Mucosa of gallbladder (tissue), 1 donor: ENCODE measurements at regions not wholly inside any gene's neighbourhood (a gene's known extent, or its start where the extent isn't known, plus 50 kb on each side); places are given as distances from the start of the nearest gene placed in this dataset.

Experiments used
- DNase-seq: peaks from one replicate; pipeline ENCODE4 v3.0.0-alpha.2; 2020; ENCODE audit warnings: low spot score
- donor health status: DM: no; HTN: no; CAD: no.

DNA sequence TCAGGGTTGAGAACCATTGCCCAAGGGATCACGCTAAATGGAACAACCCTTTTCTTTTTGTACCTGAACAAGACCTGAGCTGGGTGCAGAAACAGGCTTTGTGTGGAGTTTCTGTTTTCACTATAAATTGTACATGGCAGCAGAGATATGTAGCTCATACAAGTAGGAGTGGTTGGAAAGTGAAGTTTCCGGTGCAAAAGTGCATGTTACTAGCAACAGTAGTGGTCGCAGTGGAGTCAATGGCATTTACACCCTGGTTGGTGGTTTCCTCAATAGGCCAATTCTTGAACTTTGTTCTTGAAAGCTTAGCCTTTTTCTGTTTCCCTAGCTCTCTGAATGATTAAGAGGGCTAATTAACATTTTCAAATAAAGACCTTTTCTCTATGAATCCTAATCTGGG is 170.7 kb downstream of the NEBL start:
- no peak for DNase-seq

DNA sequence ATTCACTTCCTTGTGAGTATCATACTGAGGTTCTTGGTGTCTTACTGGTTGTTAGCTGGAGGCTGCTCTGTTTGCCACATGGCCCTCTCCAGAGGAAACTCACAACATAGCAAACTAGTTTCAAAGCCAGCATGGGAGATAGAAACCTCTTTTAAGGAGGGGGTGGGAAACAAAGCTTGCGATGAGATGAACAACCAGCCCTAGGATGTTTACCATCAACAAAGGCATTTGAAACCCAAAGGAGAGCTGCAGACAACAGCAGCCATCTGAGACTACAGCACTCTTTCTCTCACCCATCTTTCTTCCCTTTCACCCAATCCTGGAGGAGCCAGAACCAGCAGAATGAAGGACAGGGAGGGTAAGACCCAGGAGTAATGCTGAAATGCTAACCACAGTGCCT is 182.1 kb downstream of the NEBL start:
- DNase-seq: no peak

DNA sequence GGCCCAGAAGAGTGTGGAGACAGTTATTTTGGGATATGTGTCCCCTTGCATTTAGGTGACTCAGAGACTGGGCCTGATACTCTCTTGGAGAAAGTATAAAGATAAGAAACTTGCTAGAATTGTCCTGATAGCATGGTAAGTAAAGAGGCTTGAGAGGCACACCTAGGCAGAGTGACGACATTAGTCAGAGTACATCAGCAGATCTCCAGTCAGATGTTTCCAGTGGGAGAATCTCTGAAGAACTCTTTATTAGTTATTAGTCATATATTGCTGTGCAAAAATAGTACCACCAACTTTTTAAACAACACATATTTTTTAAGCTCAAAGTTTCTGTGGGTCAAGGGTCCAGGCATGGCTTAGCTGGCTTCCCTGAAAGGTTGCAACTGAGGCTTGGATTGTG is 182.6 kb downstream of the NEBL start:
- no peak for DNase-seq

DNA sequence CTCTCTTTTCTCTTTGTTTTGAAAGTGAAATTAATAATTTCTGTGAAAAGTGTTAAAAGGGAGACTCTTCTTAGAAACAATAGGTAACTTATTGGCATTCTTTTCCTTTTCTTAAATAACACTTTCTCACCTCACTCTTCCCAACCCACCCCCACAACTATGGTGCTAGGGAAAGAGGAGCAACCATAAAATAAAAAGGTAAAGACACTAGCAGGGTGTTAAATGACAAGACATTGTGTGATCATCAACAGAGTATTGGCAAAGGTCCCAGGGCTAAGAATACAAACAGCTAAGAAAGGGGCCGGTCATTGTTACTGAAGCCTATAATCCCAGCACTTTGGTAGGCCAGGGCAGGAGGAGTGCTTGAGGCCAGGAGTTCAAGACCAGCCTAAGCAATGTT is 183.7 kb downstream of the NEBL start:
- no peak for DNase-seq

DNA sequence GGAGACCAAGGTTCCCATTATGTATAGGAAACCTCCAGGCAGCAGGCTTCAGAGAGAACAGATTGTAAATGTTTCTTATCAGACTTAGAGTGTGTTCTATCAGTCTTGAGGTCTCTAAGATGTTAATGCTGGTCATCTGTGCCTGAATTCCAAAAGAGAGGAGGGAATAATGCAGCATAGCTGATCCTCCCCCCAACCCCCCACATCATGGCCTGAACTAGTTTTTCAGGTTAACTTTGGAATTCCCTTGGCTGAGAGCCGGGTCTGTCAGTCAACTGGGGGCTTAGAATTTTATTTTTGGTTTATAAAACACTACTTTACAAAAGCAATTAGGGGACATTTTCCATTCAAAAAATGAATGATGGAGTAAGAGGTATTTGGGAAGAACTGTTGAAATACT is 184.3 kb downstream of the NEBL start:
- DNase-seq: no peak

DNA sequence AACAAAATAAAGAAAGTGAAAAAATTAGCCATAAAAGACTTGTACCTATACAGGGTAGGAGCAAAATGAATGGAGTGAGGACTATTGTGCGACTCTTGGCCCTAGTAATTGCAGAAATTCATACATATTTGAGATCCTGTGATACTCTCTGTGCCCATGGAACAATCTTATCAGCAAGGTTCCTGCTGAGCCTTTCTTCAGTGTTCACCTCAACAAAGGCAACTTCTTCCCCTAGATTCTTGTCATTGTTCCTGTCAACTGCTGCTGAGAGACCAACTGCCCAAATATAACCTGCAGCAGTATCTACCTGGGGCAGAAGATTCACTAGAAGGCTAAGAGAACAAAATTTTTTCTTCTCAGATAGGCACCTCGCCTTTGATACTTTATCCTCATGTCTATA is 187.4 kb downstream of the NEBL start:
- no peak for DNase-seq

DNA sequence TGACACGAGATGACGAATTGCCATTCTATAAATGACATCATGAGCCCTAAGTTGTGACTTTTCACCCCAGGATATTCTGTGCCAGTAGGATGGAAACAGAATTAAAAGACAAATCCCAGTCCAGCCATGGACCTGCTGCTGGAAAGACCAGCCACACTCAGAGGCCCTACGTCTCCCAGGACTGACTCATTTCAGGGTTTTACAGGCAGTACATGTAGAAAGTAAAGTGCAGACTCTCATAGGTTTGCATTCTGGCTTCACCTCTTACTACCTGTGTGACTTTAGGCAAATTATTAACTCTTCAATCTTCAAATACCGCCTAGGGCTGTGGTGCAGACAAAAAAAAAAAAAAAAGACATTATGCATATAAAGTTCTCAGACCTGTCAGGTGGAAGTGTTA is 188.8 kb downstream of the NEBL start:
- no peak for DNase-seq

DNA sequence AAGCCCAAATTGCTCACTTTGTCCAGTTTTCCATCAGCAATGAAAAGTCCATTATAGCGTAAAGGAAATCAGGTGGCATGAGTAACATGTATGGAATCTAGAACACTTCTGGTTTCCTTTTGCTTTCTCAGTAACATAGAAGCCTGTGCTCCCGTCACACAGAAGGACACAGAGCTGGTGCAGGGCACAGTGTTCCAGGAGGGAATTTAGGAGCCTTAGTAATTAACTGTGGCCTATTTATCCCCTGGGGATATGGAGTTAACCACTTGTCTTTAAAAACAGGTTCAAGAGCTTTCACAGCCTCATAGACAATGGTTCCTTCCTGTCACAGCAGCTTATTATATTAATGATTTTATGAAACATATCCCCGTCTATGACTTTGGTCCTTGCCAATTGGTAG is 189.9 kb downstream of the NEBL start:
- no peak for DNase-seq

DNA sequence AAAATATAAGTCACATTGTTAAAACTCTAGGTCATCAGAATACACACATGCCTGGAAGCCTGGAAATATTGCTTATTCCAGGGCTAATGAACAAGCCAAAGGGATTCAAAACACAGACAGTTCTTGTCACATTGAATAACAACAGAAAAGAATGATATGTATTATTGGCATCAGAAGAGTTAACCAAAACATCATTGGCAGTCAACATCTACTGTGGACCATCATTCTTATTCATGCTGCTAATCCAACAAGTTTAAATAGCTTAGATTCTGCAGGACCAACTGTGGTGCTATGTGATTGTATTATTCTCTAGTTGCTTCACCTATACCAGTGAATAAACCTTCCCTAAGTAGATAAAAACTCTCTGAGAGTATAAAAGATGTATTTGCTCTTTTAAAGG is 198.3 kb downstream of the NEBL start:
- DNase-seq: no peak

DNA sequence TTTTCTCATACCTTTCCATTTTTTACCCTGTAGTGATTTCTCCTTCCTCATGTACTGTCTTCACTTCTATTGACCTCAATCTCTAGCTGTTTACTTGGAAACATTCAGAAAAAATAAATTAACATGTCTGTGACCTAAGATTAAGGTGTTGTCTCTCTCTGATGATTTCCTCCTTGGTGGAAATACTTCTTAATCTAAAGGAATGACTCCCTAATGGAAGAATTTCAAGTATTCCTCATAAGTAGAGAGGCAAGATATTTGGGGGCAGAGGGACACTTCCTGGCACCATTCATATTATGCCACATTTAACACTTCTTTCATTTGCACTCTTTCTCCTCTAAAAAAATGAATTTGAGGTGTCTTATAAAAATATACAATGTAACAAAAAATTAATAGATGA is 202.8 kb downstream of the NEBL start:
- DNase-seq: no peak

DNA sequence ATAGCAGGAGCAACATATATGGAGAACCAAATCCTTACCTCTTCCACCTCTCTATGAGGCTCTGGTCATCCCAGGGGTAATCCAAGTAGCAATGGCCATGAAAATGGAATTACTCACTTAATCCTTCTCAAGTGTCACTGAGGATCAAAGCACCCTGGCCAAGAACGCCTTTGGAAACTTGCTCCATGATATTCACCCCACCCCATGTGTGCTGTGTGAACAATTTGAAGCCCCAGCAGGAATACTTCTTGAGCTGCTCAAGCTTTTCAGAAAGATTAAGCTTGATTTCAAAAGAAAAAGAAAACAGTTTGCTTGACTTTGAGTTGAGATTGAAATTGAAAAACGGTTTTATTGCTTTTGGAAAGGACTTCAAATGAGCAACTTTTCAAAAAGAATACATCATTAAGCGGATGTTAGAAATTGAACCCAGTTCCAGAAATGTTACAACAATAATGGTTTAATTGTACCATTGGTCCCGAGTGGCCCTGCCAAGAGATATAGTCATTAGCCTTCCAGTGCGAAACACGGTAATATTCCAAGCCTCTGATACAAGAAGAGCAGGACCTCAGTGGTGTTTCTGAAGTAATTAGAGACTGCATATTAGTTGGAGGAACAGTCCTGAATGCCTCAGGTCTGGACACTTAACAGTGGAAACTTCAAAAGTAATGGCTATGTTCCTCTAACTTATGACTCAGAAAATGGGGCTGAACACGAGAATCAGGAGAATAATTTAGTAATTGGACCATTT is 208.1 kb downstream of the NEBL start:
- no peak for DNase-seq

DNA sequence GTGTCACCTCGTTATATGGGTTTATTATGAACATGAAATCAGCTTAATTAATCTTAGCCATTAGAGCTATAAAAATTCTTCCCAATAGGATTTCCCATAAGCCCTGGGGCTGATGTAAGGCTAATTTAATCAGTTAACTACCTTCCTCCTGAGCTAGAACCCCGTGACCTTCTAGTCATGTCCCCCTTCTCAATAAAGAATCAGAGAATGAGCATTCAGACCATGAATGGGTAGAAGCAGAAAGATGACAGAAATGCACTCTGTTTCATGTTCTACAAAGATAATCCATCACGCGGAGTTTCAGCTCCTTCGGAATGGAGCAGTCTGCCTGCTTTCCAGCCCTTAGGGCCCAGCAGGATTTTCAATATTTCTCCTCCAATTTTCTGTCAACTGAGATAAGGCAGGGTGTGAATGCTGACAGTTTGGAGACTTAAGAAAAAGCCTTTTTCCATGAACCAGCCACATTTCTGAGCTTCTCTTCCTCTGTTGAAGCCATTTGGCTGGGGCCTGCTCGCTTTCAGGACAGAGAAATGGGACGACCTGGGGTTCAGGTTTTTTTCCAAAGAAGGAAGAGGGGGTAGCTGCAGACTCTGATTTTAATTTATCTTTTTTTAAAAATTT is 211.0 kb downstream of the NEBL start:
- DNase-seq: no peak

DNA sequence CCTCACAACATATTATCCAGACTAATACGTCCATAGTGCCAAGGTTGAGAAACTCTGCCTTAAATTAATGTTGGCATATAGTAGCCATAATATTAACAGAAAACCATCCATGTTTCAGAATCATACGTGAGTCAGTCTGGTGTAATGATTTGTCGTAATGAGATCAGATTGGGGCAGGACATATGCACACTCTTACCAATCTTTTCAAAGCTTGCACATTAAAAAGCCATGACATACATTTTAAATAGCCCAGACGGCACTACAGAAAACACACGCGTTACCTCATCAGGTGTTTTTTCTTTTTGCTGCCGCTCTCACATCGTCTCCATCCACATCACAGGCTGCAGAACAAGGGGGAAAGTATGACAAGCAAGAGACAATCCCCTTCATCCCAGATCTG is 211.6 kb downstream of the NEBL start:
- DNase-seq: no peak

DNA sequence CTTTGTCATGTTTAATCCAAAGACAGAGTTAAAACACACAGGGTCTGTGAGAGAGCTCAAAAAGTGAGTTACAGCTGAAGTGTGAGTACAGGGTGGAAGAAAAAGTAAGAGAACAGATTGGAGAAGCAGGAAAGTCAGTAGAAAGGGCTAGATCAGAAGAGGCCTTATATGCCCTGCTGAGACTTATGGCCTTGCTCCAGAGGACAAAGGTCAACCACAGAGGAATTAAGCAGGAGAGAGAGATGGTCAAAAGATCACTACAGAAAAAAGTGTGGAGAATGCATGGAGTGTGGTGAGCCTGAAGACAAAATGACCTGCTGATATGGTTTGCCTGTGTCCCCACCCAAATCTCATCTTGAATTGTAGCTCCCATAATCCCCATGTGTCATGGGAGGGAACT is 213.8 kb downstream of the NEBL start:
- DNase-seq: no peak

DNA sequence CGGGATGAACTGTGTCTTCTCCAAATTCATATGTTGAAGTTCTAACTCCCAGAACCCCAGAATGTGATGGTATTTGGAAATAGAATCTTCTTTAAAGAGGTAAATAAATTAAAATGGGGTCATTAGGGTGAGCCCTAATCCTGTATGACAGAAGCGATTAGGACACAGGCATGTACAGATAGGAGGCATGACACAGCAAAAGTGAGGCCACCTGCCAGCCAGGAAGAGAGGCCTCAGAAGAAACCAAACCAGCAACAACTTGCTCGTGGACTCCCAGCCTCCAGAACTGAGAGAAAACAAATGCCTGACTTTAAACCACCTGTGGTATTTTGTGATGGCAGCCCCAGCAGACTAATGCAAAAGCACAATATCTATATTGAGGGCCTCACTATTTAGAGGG is 214.3 kb downstream of the NEBL start:
- DNase-seq: no peak

DNA sequence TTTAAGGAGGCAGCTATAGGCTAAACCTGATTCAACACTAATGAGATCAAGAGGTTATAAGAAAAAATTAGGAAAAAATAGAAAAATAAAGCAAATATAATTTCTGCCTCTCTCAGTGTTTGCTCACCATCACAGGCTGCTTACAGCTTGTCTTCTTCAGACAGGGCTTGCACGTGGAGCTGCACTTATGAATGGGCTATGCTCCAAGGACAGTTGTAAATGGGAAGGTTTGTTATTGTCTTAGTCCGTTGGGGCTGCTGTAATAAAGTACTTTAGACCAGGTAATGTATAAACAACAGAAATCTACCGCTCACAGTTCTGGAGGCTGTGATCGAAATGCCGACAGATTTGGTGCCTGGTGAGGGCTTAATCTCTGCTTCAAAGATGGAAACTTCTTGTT is 219.8 kb downstream of the NEBL start:
- no peak for DNase-seq

DNA sequence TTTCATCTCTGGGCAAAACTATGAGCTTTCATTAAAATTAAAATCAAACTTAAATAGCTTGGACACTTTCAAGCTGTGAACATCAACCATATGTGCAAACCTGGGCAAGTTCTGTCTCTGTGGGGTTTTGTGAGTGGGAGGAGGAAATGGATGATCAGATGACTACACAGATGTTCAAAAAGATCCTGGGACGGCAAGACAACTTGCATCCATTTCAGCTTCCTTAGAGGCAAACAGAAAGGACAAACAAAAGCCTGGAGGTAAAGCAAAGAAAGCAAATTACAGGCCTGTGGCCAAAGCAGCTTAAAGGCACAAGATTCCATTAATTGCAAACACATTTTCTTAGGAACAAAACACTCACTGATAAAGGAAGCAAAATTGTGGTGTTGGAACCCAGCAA is 222.2 kb downstream of the NEBL start:
- DNase-seq: no peak

DNA sequence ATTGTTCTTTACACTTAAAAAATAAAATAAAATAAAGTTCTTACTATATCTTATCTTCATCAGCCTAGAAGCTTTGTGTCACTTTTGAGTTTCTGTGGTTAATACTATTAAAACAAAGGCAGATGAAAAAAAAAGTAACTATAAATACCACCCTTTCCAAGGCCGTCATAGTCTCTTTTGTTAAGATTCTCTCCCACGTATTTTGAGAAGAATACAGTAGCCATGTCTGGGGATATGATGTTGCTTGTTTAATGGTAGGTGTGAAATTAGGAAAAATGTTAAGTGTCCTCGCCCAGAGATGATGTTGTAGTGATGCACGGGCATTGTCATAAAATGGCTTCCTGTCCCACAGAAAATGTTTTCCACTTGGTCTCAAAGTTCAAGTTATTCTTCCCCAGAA is 223.9 kb downstream of the NEBL start:
- no peak for DNase-seq

DNA sequence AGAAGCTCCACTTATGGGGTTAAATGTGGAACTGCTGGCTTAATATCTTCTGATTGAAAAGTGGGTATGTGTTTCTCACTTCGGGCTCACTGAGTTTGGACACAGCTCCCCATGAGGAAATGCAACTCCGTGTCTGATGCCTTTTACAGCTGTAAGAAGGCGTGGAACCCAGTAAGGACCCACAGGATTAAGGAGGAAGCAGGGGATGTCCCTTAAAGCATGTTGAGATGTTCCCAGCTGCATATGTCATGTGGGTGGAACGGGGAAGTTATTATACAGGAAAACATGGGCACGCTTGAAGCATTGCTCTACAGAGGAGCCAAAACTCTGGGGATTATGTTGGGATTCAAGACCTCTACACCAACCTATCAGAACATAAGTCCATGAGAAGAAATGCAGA is 224.4 kb downstream of the NEBL start:
- no peak for DNase-seq

DNA sequence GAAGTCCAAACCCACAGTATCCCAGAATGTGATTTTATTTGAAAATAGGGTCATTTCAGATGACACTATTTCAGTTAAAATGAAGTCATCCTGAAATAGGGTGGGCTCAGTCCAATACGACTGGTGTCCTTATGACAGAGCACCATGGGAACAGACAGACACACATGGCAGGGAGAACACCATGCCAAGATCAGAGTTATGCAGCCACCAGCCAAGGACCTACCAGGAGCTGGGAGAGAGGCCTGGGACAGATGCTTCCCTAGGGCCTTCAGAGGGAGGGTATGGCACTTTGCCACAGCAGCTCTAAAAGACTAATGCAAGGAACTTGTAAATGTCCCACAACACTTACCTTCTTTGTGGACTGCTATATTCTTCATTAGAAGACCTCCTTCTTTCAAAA is 226.5 kb downstream of the NEBL start:
- no peak for DNase-seq

DNA sequence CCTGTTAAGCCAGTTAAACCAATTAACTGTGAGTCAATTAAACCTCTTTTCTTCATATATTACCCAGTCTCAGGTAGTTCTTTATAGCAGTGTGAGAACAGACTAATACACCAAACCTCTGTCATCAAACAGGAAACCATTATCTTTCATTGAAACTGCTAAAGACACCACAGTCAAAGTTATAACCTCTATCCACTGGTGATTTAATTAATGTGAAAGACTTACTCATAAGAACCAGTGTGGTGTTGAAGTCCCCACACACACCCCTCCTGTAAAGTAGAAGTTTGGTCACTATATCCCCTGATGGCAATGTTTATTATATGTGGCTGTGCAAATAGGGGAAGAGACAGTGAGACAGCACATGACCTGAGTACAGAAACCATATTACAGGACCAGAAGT is 228.1 kb downstream of the NEBL start:
- DNase-seq: no peak

DNA sequence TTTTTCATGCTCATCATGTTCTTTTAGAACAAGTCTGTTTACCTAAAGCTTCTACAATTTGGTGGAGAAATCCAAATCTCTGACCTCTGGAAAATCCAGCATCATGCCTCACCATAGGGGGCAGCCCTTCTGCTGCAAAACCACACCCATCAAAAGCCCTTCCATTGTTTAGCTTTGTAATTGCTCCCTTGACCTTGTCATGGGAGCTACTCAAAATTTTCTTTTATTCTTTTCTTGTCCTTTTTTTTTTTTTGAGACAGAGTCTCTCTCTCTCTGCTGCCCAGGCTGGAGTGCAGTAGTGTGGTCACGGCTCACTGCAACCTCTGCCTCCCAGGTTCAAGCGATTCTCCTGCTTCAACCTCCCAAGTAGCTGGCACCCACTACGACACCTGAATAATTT is 234.4 kb downstream of the NEBL start:
- no peak for DNase-seq

DNA sequence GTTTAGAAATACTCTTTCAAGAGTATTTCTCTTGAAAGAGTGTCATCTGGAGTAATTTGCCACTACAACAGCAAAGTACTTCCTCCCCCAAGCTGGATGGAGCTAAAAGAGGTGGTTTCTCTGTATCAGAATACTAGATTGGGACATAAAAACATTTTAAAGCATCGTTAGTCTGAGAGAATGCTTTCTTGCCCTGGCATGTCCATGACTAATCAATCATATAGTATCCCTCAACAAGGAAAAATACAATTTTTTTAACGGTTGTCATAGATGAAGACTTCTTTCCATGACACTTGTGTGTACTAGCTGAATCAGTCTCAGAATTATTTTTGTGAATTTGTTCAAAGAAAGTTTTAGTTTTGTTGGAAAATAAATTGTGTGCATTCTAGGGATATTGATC is 237.9 kb downstream of the NEBL start:
- DNase-seq: no peak

DNA sequence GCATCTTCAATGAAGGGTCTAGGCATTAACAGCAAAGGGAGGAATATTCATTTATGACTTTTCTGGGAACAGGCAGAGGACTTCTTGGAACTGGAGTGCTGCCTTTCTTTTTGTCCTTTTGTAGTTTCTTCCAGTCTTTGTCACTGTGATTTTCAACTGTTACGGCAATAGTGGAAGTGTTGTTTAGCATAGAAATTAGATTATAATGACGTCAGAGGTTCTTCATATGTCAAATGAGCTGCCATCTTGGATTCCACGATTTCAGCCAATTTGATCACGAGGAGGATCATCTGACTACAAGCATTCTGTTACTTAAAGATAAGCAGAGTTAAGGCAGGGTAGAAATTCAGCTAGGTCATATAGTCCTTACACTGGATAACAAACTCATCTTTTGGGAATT is 239.0 kb downstream of the NEBL start:
- DNase-seq: no peak
